GM12878 (cell line): ENCODE measurements at regions not wholly inside any gene's neighbourhood (a gene's known extent, or its start where the extent isn't known, plus 50 kb on each side); places are given as distances from the start of the nearest gene placed in this dataset.

Experiments used
- ATAC-seq: fragments of 200-7000 bp; cut with Tn5 transposase; 3 replicates; pipeline ENCODE4 v1.9.1; 2020; ENCODE audit warnings: mild to moderate bottlenecking, moderate library complexity
- BruUV-seq: library from RNA; stranded (reverse); fragments of 400-500 nt; replicated peaks from 2 replicates; lab custom pipeline; 2021; lab: Mats Ljungman, UMichigan
- CTCF ChIA-PET: fragments of 300-600 bp; sonication (Branson Sonifier 250); formaldehyde crosslinking; extraction: SDS; loops from one replicate; lab custom pipeline; 2021; ENCODE audit warnings: inconsistent platforms; lab: Yijun Ruan, JAX
- POLR2A ChIA-PET: fragments of 350-600 bp; formaldehyde crosslinking; extraction: SDS; loops from one replicate; lab custom pipeline; 2021; ENCODE audit warnings: inconsistent platforms; lab: Charles Lee
- RAD21 ChIA-PET: fragments of 300-600 bp; sonication (Branson Sonifier 250); formaldehyde crosslinking; loops from one replicate; lab custom pipeline; 2023; ENCODE audit warnings: antibody characterized with exemption; ENCODE audit not compliant: unreplicated experiment; lab: Charles Lee
- SMC1A ChIA-PET: fragments of 300-600 bp; sonication (Branson Sonifier 250); formaldehyde crosslinking; loops from one replicate; lab custom pipeline; 2023; ENCODE audit not compliant: unreplicated experiment, uncharacterized antibody; lab: Charles Lee
- DNase-seq: peaks from one replicate; pipeline ENCODE4 v3.0.0-alpha.2; 2011; ENCODE audit warnings: low read depth, low spot score
- FAIRE-seq: peaks from 3 replicates; lab custom pipeline; 2011; peaks lifted over from hg19 to GRCh38; lab: Jason Lieb, UNC
- H2AFZ ChIP-seq: 2 replicates; pipeline ENCODE4 v1.6.0; 2011; ENCODE audit warnings: low read depth, low read length, control low read depth; ENCODE audit not compliant: control insufficient read depth
- H3K27ac ChIP-seq: 2 replicates; pipeline ENCODE4 v1.5.1; 2011; ENCODE audit warnings: control low read depth; ENCODE audit not compliant: control insufficient read depth, insufficient read depth
- H3K27me3 ChIP-seq, 2 experiments: replicated peaks in 1 of 2; 2 replicates each; pipeline versions ENCODE4 v1.6.0 to v1.6.1; 2011; ENCODE audit warnings: low read length in 1 of 2; ENCODE audit not compliant: control insufficient read depth in 2 of 2, insufficient read depth in 2 of 2
- H3K36me3 ChIP-seq, 2 experiments: 2 replicates each; pipeline ENCODE4 v1.5.1; 2011; ENCODE audit warnings: low read length in 1 of 2; ENCODE audit not compliant: control insufficient read depth in 2 of 2, insufficient read depth in 2 of 2
- H3K4me1 ChIP-seq: 2 replicates; pipeline ENCODE4 v1.6.1; 2011; ENCODE audit warnings: mild to moderate bottlenecking, low read length, moderate library complexity, mixed read lengths; ENCODE audit not compliant: control insufficient read depth, insufficient read depth
- H3K4me2 ChIP-seq: 2 replicates; pipeline ENCODE4 v1.6.0; 2011; ENCODE audit warnings: control low read depth; ENCODE audit not compliant: control insufficient read depth, insufficient read depth
- H3K4me3 ChIP-seq: fragments of 200-600 bp; sonication (generic); 2 replicates; pipeline ENCODE4 v1.5.1; 2016
- H3K79me2 ChIP-seq: 2 replicates; pipeline ENCODE4 v1.6.0; 2011; ENCODE audit warnings: low read length; ENCODE audit not compliant: control insufficient read depth, insufficient read depth
- H3K9ac ChIP-seq: 2 replicates; pipeline ENCODE4 v1.8.0; 2011; ENCODE audit warnings: low read length, control low read depth, mixed read lengths; ENCODE audit not compliant: control insufficient read depth, insufficient read depth
- H3K9me3 ChIP-seq: replicated peaks from 3 replicates; pipeline ENCODE4 v1.5.1; 2011; ENCODE audit warnings: mild to moderate bottlenecking, low read length; ENCODE audit not compliant: control insufficient read depth, insufficient read depth
- H4K20me1 ChIP-seq: 2 replicates; pipeline ENCODE4 v1.6.0; 2011; ENCODE audit not compliant: control insufficient read depth, insufficient read depth
- HSF1 ChIP-seq: fragments of 150-350 bp; IDR thresholded peaks from 2 replicates; pipeline ENCODE4 v1.6.1; 2014; ENCODE audit warnings: mild to moderate bottlenecking, low read depth, low read length
- MTA3 ChIP-seq: IDR thresholded peaks from 2 replicates; pipeline ENCODE4 v1.6.1; 2012; ENCODE audit warnings: low read length, inconsistent platforms, borderline replicate concordance
- SPI1 ChIP-seq: IDR thresholded peaks from 2 replicates; pipeline ENCODE4 v1.6.1; 2011; ENCODE audit warnings: low read depth, mild to moderate bottlenecking, low read length, moderate library complexity, borderline replicate concordance; ENCODE audit not compliant: insufficient read depth
- SUPT20H ChIP-seq: IDR thresholded peaks from 2 replicates; pipeline ENCODE4 v1.6.1; 2011; ENCODE audit warnings: low read depth, mild to moderate bottlenecking, low read length, moderate library complexity, borderline replicate concordance; ENCODE audit not compliant: control insufficient read depth
- TCF12 ChIP-seq: IDR thresholded peaks from 2 replicates; pipeline ENCODE4 v1.6.1; 2011; ENCODE audit warnings: low read depth, mild to moderate bottlenecking, low read length
- TCF3 ChIP-seq: IDR thresholded peaks from 2 replicates; pipeline ENCODE4 v1.6.1; 2012; ENCODE audit warnings: low read depth, mild to moderate bottlenecking, low read length, borderline replicate concordance; ENCODE audit not compliant: insufficient read depth
- WGBS: methylation state at CpG from one replicate; pipeline ENCODE4 v1.1.6; 2016; ENCODE audit warnings: low lambda C conversion rate; ENCODE audit not compliant: insufficient replicate concordance, insufficient coverage; ENCODE audit errors: missing lambda C conversion rate; 5-methylcytosine and 5-hydroxymethylcytosine counted together
- in situ Hi-C: fragments of 300-500 bp; cut with MboI; formaldehyde crosslinking; loops from 9 replicates; pipeline ENCODE4 v1.14.3; 2018; ENCODE audit warnings: mixed read lengths
- intact Hi-C: fragments of 100-400 bp; cut with micrococcal nuclease; formaldehyde crosslinking; loops from one replicate; pipeline ENCODE4 v1.14.2; 2022; ENCODE audit not compliant: unreplicated experiment

GRCh38 chr22:22403771-22404170 lies 104.8 kb downstream of the ZNF280B start (continued):
- TF ChIP-seq SUPT20H = no peak
- no peak for TF ChIP-seq HSF1

- WGBS = 32% methylated on average over 8 of the region's 8 CpGs
- intact Hi-C loops = no loop called here
These were observed 103.8 kb downstream of the ZNF280B start for GRCh38 chr22:22404598-22405284.

More at GRCh38 chr22:22404598-22405284, 103.8 kb downstream of the ZNF280B start:
- H3K4me1 ChIP-seq = no peaks in the 10 kb centered on the region; the same call in 1 of the 2 replicates
- no peak overlapping the region; the same call in 1 of the 2 replicates for H3K4me2 ChIP-seq
- H4K20me1 ChIP-seq = no peaks in the 10 kb centered on the region
- FAIRE-seq (no peak), ATAC-seq (peak; percentile 65), DNase-seq (no peak)
- H3K27me3 ChIP-seq = no peaks in the 10 kb centered on the region
- ChIA-PET CTCF (interaction anchor here (3.3 kb wide), 1 partner anchor 18 kb away, joined by 10 read pairs; no protein-coding TSS in a partner anchor), POLR2A (no interaction called here), SMC1A (interaction anchor here (1.1 kb wide), 1 partner anchor 18 kb away, joined by 4 read pairs; no protein-coding TSS in a partner anchor), RAD21 (interaction anchor here (0.7 kb wide), 1 partner anchor 59 kb away, joined by 3 read pairs; no protein-coding TSS in a partner anchor)
- no peak overlapping the region for H3K27ac ChIP-seq
- H3K36me3 ChIP-seq = no peaks in the 10 kb centered on the region
- H3K9ac ChIP-seq = no peak overlapping the region
- no peak overlapping the region for H3K4me3 ChIP-seq
- H3K9me3 ChIP-seq = no peaks in the 10 kb centered on the region
- H2AFZ ChIP-seq = no peak overlapping the region
- in situ Hi-C loops = no loop called here
- H3K79me2 ChIP-seq = no peaks in the 10 kb centered on the region
- peak; percentile 47; the same call in 1 of the 2 replicates for TF ChIP-seq SPI1
- TF ChIP-seq TCF12 = peak; percentile 68
- TF ChIP-seq TCF3 = 0 out of 2 replicates have a peak, but pooled peaks have one; percentile 33
- TF ChIP-seq MTA3 = no peak
- no TSS peak for BruUV-seq
